SH-SY5Y (cell line): ENCODE measurements at regions not wholly inside any gene's neighbourhood (a gene's known extent, or its start where the extent isn't known, plus 50 kb on each side); places are given as distances from the start of the nearest gene placed in this dataset.

ENCODE experiments used
- GATA2 ChIP-seq: IDR thresholded peaks from 2 replicates; pipeline ENCODE4 v1.6.1; 2011; ENCODE audit warnings: mild to moderate bottlenecking, low read depth, low read length
- GATA3 ChIP-seq: IDR thresholded peaks from 2 replicates; pipeline ENCODE4 v1.6.1; 2011; ENCODE audit warnings: low read depth, mild to moderate bottlenecking, low read length, moderate library complexity

- TF ChIP-seq GATA2 = no peak
- no peak for TF ChIP-seq GATA3
Measured at GRCh38 chr2:198518935-198519334, 714.5 kb downstream of the PLCL1 start.
